ACC112 (cell line): ENCODE measurements at regions not wholly inside any gene's neighbourhood (a gene's known extent, or its start where the extent isn't known, plus 50 kb on each side); places are given as distances from the start of the nearest gene placed in this dataset.

Source experiments
- H2AFZ ChIP-seq: fragments of 200-600 bp; sonication (generic); one replicate; pipeline ENCODE4 v1.6.0; 2017; ENCODE audit warnings: antibody characterized with exemption, low read length; ENCODE audit not compliant: unreplicated experiment
- H3K27ac ChIP-seq: fragments of 200-600 bp; sonication (generic); 2 replicates; pipeline ENCODE4 v1.5.1; 2014; ENCODE audit warnings: low read depth, mild to moderate bottlenecking, antibody characterized with exemption, low read length, moderate library complexity
- H3K27me3 ChIP-seq: fragments of 200-600 bp; sonication (generic); 2 replicates; pipeline ENCODE4 v1.6.1; 2014; ENCODE audit warnings: mild to moderate bottlenecking, antibody characterized with exemption, low read length, moderate library complexity, mixed read lengths; ENCODE audit not compliant: insufficient read depth
- H3K36me3 ChIP-seq: fragments of 200-600 bp; sonication (generic); 2 replicates; pipeline ENCODE4 v1.6.1; 2016; ENCODE audit warnings: mild to moderate bottlenecking, antibody characterized with exemption, low read length, moderate library complexity, mixed read lengths; ENCODE audit not compliant: insufficient read depth
- H3K4me1 ChIP-seq: fragments of 200-600 bp; sonication (generic); one replicate; pipeline ENCODE4 v1.6.1; 2016; ENCODE audit warnings: low read length, mixed read lengths; ENCODE audit not compliant: insufficient read depth, unreplicated experiment, control insufficient read depth
- H3K4me3 ChIP-seq: fragments of 200-600 bp; sonication (generic); 2 replicates; pipeline ENCODE4 v1.5.1; 2014; ENCODE audit warnings: mild to moderate bottlenecking, low read depth, low read length
- H3K79me2 ChIP-seq: fragments of 200-600 bp; sonication (generic); one replicate; pipeline ENCODE4 v1.6.0; 2016; ENCODE audit warnings: low read length; ENCODE audit not compliant: control insufficient read depth, unreplicated experiment, insufficient read depth

DNA sequence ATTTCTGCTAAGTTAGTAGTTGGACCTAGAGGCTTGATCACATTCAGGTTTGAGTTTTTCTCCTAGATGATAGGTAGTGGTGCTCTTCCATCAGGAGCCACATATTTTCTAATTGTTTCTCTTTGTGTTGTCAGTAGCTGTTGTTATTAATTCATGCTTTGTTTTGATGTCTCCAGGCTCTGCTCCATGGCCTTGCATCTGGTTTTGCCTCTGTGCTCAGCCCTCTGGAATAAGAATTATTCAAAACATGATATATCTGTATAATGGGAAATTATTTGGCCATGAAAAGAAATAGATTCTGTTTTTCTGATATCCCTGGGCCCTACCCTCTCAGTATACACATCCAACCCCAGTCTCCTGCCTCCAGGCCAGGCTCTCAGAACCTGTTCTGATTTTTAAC lies 184.8 kb downstream of the CDC5L start:
- no peak overlapping the region for H3K27ac ChIP-seq
- peaks cover 12% of the 10 kb centered on the region for H3K4me1 ChIP-seq
- H3K27me3 ChIP-seq, result 0 out of 2 replicates have a peak, but pooled peaks cover 14% of the 10 kb centered on the region
- H3K36me3 ChIP-seq, result no peaks in the 10 kb centered on the region
- H2AFZ ChIP-seq, result no peak overlapping the region
- no peaks in the 10 kb centered on the region for H3K79me2 ChIP-seq
- no peak overlapping the region for H3K4me3 ChIP-seq

DNA sequence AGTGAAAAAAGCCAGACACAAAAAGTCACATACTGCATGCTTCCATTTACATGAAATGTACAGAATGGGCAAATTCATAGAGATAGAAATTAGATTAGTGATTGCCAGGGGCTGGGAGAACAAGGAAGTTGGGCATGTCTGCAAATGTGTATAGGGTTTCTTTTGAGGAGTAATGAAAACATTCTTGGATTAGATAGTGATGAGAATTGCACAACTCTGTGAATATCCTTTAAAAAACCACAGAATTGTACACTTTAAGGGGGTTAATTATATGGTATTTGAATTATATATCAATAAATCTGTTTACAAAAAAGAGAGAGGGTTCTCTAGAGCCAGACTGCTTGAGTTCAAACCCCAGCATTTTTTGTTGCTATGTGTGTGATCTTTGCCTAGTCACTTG lies 188.1 kb downstream of the CDC5L start:
- Histone ChIP-seq H3K27me3 (peaks cover 2% of the 10 kb centered on the region; the same call in 1 of the 2 replicates), H3K27ac (no peak overlapping the region), H3K79me2 (no peaks in the 10 kb centered on the region), H3K4me1 (peaks cover 15% of the 10 kb centered on the region), H2AFZ (no peak overlapping the region), H3K36me3 (no peaks in the 10 kb centered on the region), H3K4me3 (no peak overlapping the region)

DNA sequence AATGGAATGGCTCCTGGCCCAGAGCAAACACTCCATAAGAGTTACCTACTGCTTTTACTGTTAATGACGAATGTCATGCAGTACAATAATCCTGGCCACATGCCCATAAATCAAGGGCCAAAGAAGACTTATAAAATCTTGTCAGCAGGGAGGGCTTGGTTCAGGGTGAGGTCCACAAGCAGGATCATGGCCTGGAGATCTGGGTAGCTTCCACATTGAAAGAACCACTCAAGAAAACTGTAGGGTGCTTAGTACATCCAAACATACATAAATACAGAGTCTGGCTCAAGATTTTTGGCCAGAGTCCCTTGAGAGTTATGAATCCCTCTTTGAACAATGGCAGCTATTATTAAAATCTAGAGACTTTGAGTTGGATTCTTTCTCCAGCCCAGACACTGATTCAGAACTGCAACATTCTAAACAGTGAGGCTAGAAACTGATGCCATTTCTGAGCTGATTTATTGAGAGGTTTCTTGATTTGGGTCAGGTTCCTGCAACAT lies 188.7 kb downstream of the CDC5L start:
- Histone ChIP-seq H3K27me3 (no peaks in the 10 kb centered on the region; the same call in 1 of the 2 replicates), H3K27ac (no peak overlapping the region), H3K36me3 (no peaks in the 10 kb centered on the region), H3K79me2 (no peaks in the 10 kb centered on the region), H3K4me1 (peaks cover 19% of the 10 kb centered on the region), H3K4me3 (no peak overlapping the region), H2AFZ (no peak overlapping the region)

DNA sequence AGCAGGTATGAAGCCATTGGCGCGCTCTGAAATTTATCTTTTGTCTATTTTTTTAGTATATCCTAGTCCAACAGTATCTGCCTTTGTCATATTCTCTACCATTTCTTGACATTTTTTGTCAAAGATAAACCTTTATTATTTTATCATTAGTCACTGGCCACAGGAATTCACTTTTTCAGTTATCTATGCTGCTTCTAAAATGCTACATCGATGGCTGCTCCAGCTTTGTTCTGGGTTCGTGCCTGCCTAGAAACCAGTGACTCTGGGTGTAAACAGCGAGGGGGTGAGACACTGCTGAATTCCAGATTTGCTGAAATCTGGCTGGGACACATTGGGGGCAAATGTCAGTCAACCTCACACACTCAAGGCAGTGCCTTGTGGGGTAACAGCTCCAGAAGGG lies 193.4 kb downstream of the CDC5L start:
- H2AFZ ChIP-seq, result peak overlapping the region; percentile 63
- peak overlapping the region; percentile 12; the same call in 1 of the 2 replicates for H3K27ac ChIP-seq
- H3K4me3 ChIP-seq, result peak overlapping the region; percentile 19; the same call in 1 of the 2 replicates
- peaks cover 20% of the 10 kb centered on the region for H3K4me1 ChIP-seq
- no peaks in the 10 kb centered on the region; the same call in 1 of the 2 replicates for H3K27me3 ChIP-seq
- H3K79me2 ChIP-seq, result no peaks in the 10 kb centered on the region
- H3K36me3 ChIP-seq, result no peaks in the 10 kb centered on the region

DNA sequence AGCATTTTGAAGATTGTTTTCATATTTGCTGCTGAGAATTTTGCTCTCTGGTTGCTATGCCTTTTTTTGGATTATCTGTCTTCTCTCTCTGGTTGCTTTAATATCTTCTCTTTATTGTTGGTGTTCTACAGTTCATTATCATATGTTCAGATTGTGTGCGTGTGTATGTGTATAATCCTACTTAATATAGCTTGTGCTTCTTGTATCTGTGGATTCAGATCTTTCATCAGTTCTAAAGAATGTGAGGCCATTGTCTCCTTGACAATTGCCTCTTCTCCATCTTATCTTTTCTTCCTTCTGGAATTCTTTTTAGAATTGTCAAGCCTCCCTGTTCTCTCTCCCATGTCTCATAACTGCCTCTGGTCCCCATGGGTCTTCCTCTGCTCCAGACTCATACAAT lies 195.4 kb downstream of the CDC5L start:
- Histone ChIP-seq H3K4me1 (peaks cover 10% of the 10 kb centered on the region), H3K36me3 (no peaks in the 10 kb centered on the region), H3K79me2 (no peaks in the 10 kb centered on the region), H3K27ac (no peak overlapping the region), H3K27me3 (no peaks in the 10 kb centered on the region; the same call in 1 of the 2 replicates), H2AFZ (no peak overlapping the region), H3K4me3 (no peak overlapping the region)

DNA sequence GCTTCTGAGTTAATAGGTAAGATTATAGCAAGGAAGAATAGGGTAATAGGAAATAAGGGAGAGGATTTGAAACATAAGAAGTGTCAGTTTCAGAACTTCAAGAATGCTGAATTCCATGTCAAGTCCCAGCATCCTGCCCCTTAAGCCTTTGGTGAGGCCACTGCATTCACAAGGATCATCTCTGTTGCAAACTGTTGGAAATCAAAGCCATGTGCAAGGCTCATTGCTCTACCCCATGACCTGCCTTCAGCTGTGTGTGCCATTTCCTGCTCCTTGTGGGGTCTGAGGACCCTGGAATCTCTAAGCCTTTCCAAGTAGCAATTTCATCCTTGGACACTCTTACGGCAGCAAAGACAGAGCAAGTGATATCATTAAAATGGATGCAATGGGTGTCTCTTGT lies 203.0 kb downstream of the CDC5L start:
- Histone ChIP-seq H3K27ac (no peak overlapping the region), H3K4me1 (no peaks in the 10 kb centered on the region), H2AFZ (no peak overlapping the region), H3K36me3 (no peaks in the 10 kb centered on the region), H3K27me3 (0 out of 2 replicates have a peak, but pooled peaks cover 3% of the 10 kb centered on the region), H3K79me2 (no peaks in the 10 kb centered on the region), H3K4me3 (no peak overlapping the region)

DNA sequence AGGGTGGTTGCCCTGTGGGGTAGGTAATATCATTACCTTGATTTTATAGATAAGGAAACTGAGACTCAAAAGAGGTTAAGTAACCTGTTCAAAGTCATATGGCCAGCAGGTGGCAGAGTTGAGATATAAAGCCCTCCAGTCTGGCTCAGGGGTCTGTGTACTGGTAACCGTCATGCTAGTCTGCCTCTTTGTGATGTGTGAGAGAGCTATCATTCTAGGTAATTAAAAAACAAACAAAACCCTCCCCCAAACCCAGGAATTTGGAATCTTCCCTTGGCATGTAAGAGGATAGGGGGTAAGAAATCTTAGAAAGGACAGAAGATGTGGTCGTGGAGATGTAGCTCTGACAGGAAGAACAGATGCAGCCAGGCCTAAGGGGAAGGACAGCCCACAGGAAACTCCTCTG lies 206.0 kb downstream of the CDC5L start:
- no peak overlapping the region for H3K4me3 ChIP-seq
- peaks cover 18% of the 10 kb centered on the region for H3K27me3 ChIP-seq
- no peaks in the 10 kb centered on the region for H3K79me2 ChIP-seq
- no peak overlapping the region for H3K27ac ChIP-seq
- H2AFZ ChIP-seq, result no peak overlapping the region
- H3K36me3 ChIP-seq, result no peaks in the 10 kb centered on the region
- no peaks in the 10 kb centered on the region for H3K4me1 ChIP-seq

DNA sequence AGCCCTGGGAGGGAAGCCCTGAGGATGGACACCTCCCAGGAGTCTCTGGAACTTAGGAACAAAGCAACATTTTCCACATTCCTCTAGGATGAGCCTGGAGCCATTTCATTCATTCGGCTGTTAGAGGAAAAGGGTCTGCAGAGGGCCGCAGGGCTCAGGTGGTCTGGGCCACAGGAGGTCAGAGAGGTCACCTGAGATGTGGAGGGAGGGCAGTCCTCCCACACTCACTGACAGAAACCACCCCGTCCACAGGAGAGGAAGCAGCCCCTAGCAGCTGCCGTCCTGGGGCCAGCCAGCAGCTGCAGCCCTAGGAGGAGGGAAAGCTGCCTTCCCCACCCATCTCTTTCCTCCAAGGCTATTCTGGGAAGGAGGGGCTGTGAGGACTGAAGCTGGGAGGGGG lies 207.0 kb downstream of the CDC5L start:
- Histone ChIP-seq H3K27ac (no peak overlapping the region), H2AFZ (no peak overlapping the region), H3K79me2 (no peaks in the 10 kb centered on the region), H3K4me1 (no peaks in the 10 kb centered on the region), H3K36me3 (no peaks in the 10 kb centered on the region), H3K27me3 (peaks cover 18% of the 10 kb centered on the region), H3K4me3 (no peak overlapping the region)

DNA sequence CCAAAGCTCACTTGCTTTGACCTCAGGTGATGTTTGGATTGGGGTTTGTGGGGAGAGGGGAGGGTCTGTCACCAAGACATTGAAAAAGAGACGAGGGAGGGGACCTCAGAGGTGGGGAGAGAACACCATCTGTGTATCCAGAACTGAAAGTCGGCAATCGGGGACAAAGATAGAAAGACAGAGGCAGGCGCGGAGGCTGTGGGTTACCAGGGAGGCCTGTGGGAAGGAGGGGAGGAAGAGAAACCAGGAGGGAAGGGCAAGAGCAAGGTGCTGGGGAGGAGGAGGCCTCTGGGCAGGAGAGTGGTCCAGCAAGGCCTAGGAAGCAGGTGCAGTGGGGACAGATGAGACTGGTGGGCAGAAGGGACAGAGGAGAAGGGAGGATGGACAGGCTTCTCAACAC lies 211.2 kb downstream of the CDC5L start:
- Histone ChIP-seq H3K36me3 (no peaks in the 10 kb centered on the region), H2AFZ (no peak overlapping the region), H3K27ac (no peak overlapping the region), H3K4me1 (no peaks in the 10 kb centered on the region), H3K79me2 (no peaks in the 10 kb centered on the region), H3K4me3 (no peak overlapping the region), H3K27me3 (peaks cover 24% of the 10 kb centered on the region)

DNA sequence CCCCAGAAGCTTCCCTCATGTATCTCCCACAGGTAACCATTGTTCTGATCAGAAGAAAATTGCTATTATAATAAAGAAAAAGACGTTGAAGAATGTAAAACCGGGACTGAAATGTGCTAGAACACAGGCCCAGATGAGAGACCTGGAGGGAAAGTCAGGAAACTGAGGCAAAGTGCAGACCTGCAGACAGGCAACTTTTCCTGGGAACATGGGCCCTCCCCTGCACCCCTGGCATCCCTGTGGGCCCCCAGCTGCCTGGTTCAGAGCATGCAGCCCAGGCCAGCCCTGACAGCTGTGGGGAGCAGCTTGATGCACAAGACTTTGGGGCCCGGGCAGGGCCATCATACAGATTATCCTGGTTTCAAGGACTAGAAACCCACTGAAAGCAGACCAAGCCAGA lies 212.2 kb downstream of the CDC5L start:
- H3K79me2 ChIP-seq, result no peaks in the 10 kb centered on the region
- peaks cover 24% of the 10 kb centered on the region for H3K27me3 ChIP-seq
- H2AFZ ChIP-seq, result no peak overlapping the region
- H3K27ac ChIP-seq, result no peak overlapping the region
- no peaks in the 10 kb centered on the region for H3K36me3 ChIP-seq
- H3K4me3 ChIP-seq, result no peak overlapping the region
- no peaks in the 10 kb centered on the region for H3K4me1 ChIP-seq

DNA sequence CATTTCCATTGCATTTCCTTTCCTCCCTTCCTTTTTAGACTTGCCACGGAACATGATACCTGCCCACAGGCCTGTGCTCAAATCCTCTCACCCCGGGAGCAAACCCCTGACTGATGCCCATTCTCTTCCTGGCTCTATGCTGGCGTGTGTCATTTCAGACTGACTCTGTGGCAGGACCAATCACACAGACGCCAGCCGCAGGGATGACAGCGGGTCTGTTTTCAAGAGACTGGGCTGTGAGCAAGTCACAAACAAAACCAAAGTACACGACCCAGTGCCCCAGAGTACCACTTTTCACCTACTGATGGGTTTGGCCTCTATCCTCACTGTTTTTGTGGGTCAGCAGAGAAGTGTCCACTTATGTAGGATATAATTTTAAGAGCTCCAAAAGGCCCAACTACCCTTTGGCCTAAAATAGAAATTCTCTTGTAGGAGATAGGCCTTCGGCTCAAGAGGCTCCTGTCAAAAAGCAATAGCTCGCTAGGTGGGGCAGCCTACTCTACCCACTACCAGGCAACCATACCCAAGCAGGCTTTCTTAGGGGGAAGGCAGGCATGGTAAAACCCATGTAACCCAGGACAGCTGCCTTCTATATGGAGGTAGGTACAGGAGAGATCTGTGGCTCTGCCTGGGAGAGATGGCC lies 215.7 kb downstream of the CDC5L start:
- Histone ChIP-seq H3K27me3 (peaks cover 6% of the 10 kb centered on the region), H3K27ac (no peak overlapping the region), H3K79me2 (no peaks in the 10 kb centered on the region), H3K36me3 (no peaks in the 10 kb centered on the region), H2AFZ (no peak overlapping the region), H3K4me1 (no peaks in the 10 kb centered on the region), H3K4me3 (no peak overlapping the region)
